GM23338 (cell line): ENCODE measurements at regions not wholly inside any gene's neighbourhood (a gene's known extent, or its start where the extent isn't known, plus 50 kb on each side); places are given as distances from the start of the nearest gene placed in this dataset.

Source experiments
- ATAC-seq: fragments of 200-7000 bp; cut with Tn5 transposase; 3 replicates; pipeline ENCODE4 v1.9.1; 2020
- DNase-seq: peaks from one replicate; pipeline ENCODE4 v3.0.0-alpha.2; 2015; ENCODE audit warnings: low spot score
- H2AFZ ChIP-seq: fragments of 200-600 bp; sonication (generic); 2 replicates; pipeline ENCODE4 v1.8.0; 2016; ENCODE audit warnings: antibody characterized with exemption, mild to moderate bottlenecking, moderate library complexity
- H3F3A ChIP-seq: fragments of 200-600 bp; sonication (generic); replicated peaks from 2 replicates; pipeline ENCODE4 v1.8.0; 2017; ENCODE audit warnings: antibody characterized with exemption, mixed run types, low read depth
- H3K27ac ChIP-seq: fragments of 200-600 bp; sonication (generic); 2 replicates; pipeline ENCODE4 v1.6.1; 2016; ENCODE audit warnings: low read depth
- H3K27me3 ChIP-seq: fragments of 200-600 bp; sonication (generic); 2 replicates; pipeline ENCODE4 v1.8.0; 2016; ENCODE audit warnings: mild to moderate bottlenecking, mixed run types, moderate library complexity; ENCODE audit not compliant: insufficient read depth
- H3K36me3 ChIP-seq: fragments of 200-600 bp; sonication (generic); 2 replicates; pipeline ENCODE4 v1.8.0; 2016; ENCODE audit warnings: mild to moderate bottlenecking; ENCODE audit not compliant: insufficient read depth
- H3K4me1 ChIP-seq: fragments of 200-600 bp; sonication (generic); 2 replicates; pipeline ENCODE4 v1.8.0; 2016; ENCODE audit warnings: mild to moderate bottlenecking, moderate library complexity; ENCODE audit not compliant: insufficient read depth
- H3K4me2 ChIP-seq: fragments of 200-600 bp; sonication (generic); 2 replicates; pipeline ENCODE4 v1.7.1; 2017; ENCODE audit warnings: mixed run types
- H3K4me3 ChIP-seq: fragments of 200-600 bp; sonication (generic); 2 replicates; pipeline ENCODE4 v1.6.1; 2016; ENCODE audit warnings: mixed run types
- H3K79me2 ChIP-seq: fragments of 200-600 bp; sonication (generic); replicated peaks from 2 replicates; pipeline ENCODE4 v1.8.0; 2017; ENCODE audit warnings: mild to moderate bottlenecking; ENCODE audit not compliant: insufficient read depth
- H3K9me2 ChIP-seq: fragments of 200-600 bp; sonication (generic); 2 replicates; pipeline ENCODE4 v1.8.0; 2017; ENCODE audit not compliant: insufficient read depth
- H4K20me1 ChIP-seq: fragments of 200-600 bp; sonication (generic); replicated peaks from 2 replicates; pipeline ENCODE4 v1.8.0; 2017; ENCODE audit warnings: mild to moderate bottlenecking; ENCODE audit not compliant: insufficient read depth
- H3K27ac Mint-ChIP-seq: 2 replicates; pipeline ENCODE4 v1.8.0; 2020; ENCODE audit warnings: inconsistent platforms, mild to moderate bottlenecking, moderate library complexity, mixed read lengths
- H3K27me3 Mint-ChIP-seq: 3 replicates; pipeline ENCODE4 v1.8.0; 2022; ENCODE audit warnings: low read depth, mild to moderate bottlenecking, moderate library complexity, mixed read lengths, inconsistent platforms; ENCODE audit not compliant: insufficient read depth, poor library complexity
- H3K36me3 Mint-ChIP-seq: 3 replicates; pipeline ENCODE4 v1.8.0; 2021; ENCODE audit warnings: low read depth, mild to moderate bottlenecking, inconsistent platforms, moderate library complexity, mixed read lengths
- H3K4me1 Mint-ChIP-seq: 3 replicates; pipeline ENCODE4 v1.8.0; 2020; ENCODE audit warnings: mild to moderate bottlenecking, inconsistent platforms, mixed read lengths
- H3K4me3 Mint-ChIP-seq: 3 replicates; pipeline ENCODE4 v1.8.0; 2021; ENCODE audit warnings: moderate library complexity, mild to moderate bottlenecking, inconsistent platforms, mixed read lengths
- H3K9me3 Mint-ChIP-seq: 3 replicates; pipeline ENCODE4 v1.8.0; 2020; ENCODE audit warnings: moderate library complexity, mild to moderate bottlenecking, inconsistent platforms, mixed read lengths
- CREB1 ChIP-seq: fragments of 250-450 bp; sonication (Bioruptor Pico); IDR thresholded peaks from 2 replicates; pipeline ENCODE4 v1.5.0; 2020; ENCODE audit warnings: low read depth, mild to moderate bottlenecking, moderate library complexity
- EZH2 ChIP-seq: fragments of 200-600 bp; sonication (generic); IDR thresholded peaks from one replicate; pipeline ENCODE4 v1.8.0; 2017; ENCODE audit warnings: antibody characterized with exemption, mild to moderate bottlenecking, low read depth; ENCODE audit not compliant: unreplicated experiment
- EZH2phosphoT487 ChIP-seq: fragments of 200-600 bp; sonication (generic); IDR thresholded peaks from one replicate; pipeline ENCODE4 v1.8.1; 2018; ENCODE audit warnings: antibody characterized with exemption; ENCODE audit not compliant: unreplicated experiment
- NANOG ChIP-seq: IDR thresholded peaks from 2 replicates; pipeline ENCODE4 v1.6.1; 2016; ENCODE audit warnings: antibody characterized with exemption, borderline replicate concordance
- POLR2AphosphoS5 ChIP-seq: IDR thresholded peaks from 2 replicates; pipeline ENCODE4 v1.6.1; 2016; ENCODE audit warnings: antibody characterized with exemption, low read depth
- STAT1 ChIP-seq: IDR thresholded peaks from one replicate; pipeline ENCODE4 v1.6.1; 2016; ENCODE audit warnings: antibody characterized with exemption; ENCODE audit not compliant: unreplicated experiment
- ZNF114 ChIP-seq: fragments of 250-450 bp; sonication (Bioruptor Pico); IDR thresholded peaks from 2 replicates; pipeline ENCODE4 v1.5.0; 2020; ENCODE audit warnings: mild to moderate bottlenecking, moderate library complexity
- ZNF331 ChIP-seq: fragments of 250-450 bp; sonication (Bioruptor Pico); IDR thresholded peaks from 2 replicates; pipeline ENCODE4 v1.5.0; 2020; ENCODE audit warnings: low read depth, mild to moderate bottlenecking, moderate library complexity
- TF ChIP-seq, protein P1 (sequence below), 2 experiments: fragments of 200-600 bp in 1 of 2; sonication (generic) in 1 of 2; conservative IDR thresholded peaks; 2 replicates each; pipeline versions ENCODE4 v1.5.1 to v1.6.1; 2016 to 2017; ENCODE audit warnings: antibody characterized with exemption in 2 of 2, low read depth in 2 of 2, mild to moderate bottlenecking in 2 of 2, moderate library complexity in 1 of 2
- TF ChIP-seq, protein P2 (sequence below): fragments of 250-450 bp; sonication (Bioruptor Pico); IDR thresholded peaks from 2 replicates; pipeline ENCODE4 v1.5.0; 2020; ENCODE audit warnings: mild to moderate bottlenecking, moderate library complexity
- TF ChIP-seq, protein P3 (sequence below): IDR thresholded peaks from one replicate; pipeline ENCODE4 v1.6.1; 2018; ENCODE audit warnings: antibody characterized with exemption; ENCODE audit not compliant: unreplicated experiment

DNA sequence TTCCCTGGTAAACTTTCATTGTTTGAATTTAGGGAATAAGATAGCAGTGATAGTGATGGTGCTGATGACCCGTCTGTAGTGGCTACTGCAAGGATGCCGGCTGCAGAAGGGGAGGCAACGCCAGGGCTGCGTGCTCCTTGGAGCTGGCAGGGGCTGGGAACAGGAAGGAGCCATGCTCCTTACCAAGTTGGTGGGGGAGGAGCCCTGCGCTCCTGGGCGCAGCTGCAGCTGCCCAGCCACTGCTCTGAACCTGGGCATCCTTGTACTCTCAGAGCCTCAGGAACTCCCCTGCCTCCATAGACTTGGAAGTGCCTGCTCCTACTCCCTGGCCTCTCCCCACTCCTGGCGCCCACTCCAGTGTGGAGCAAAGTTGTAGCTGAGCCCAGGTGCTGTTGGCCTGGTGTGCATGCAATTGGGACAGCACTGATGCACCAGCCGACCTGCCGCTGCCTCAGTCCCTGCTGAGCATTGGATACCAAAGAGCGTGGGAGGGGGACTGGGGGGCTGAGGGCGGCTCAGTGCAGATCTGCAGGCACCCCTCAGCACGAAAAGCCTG is 585.1 kb upstream of the FAM174A start:
- TF ChIP-seq ZNF331 = no peak
- TF ChIP-seq STAT1 = no peak
- DNase-seq (no peak), ATAC-seq (no peak)
- Mint-ChIP-seq H3K27me3 (peaks cover 1% of the 10 kb centered on the region), H3K9me3 (no peaks in the 10 kb centered on the region), H3K4me3 (no peak overlapping the region), H3K4me1 (no peaks in the 10 kb centered on the region), H3K27ac (no peak overlapping the region), H3K36me3 (no peaks in the 10 kb centered on the region)
- H3K4me1 ChIP-seq = no peaks in the 10 kb centered on the region
- H2AFZ ChIP-seq = no peak overlapping the region
- no peak overlapping the region for H3K27ac ChIP-seq
- H3K9me2 ChIP-seq = peaks cover 9% of the 10 kb centered on the region; the same call in 1 of the 2 replicates
- no peaks in the 10 kb centered on the region for H3K27me3 ChIP-seq
- H3K79me2 ChIP-seq = no peaks in the 10 kb centered on the region
- H3F3A ChIP-seq = no peaks in the 10 kb centered on the region
- H3K4me3 ChIP-seq = no peak overlapping the region
- H4K20me1 ChIP-seq = no peaks in the 10 kb centered on the region
- H3K36me3 ChIP-seq = no peaks in the 10 kb centered on the region
- H3K4me2 ChIP-seq = no peak overlapping the region

DNA sequence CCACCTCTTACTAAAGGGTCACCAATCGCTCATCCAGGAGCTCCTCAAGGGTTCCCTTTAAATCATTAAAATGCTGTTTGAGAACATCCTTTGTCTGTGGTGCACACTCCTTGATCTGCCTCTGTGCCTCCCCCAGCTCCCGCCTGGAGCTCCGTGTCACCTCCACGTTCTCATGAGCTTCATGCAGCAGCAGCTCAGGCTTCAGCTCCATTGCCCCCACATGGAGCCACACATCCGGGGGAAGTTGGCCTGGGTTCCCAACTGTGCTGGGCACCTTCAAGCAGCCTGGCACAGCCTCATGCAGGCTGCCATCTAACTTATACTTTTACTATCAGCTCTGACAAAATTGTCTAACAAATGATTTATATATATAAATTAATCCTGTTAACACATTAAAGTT is 585.8 kb upstream of the FAM174A start:
- H3K4me2 ChIP-seq = no peak overlapping the region
- no peaks in the 10 kb centered on the region for H3F3A ChIP-seq
- H3K79me2 ChIP-seq = no peaks in the 10 kb centered on the region
- Mint-ChIP-seq H3K27ac (no peak overlapping the region), H3K4me3 (no peak overlapping the region), H3K4me1 (no peaks in the 10 kb centered on the region), H3K9me3 (no peaks in the 10 kb centered on the region), H3K27me3 (no peaks in the 10 kb centered on the region), H3K36me3 (no peaks in the 10 kb centered on the region)
- H4K20me1 ChIP-seq = no peaks in the 10 kb centered on the region
- H3K27me3 ChIP-seq = no peaks in the 10 kb centered on the region
- peaks cover 9% of the 10 kb centered on the region; the same call in 1 of the 2 replicates for H3K9me2 ChIP-seq
- no peak overlapping the region for H3K27ac ChIP-seq
- no peaks in the 10 kb centered on the region for H3K4me1 ChIP-seq
- DNase-seq (no peak), ATAC-seq (no peak)
- H3K36me3 ChIP-seq = no peaks in the 10 kb centered on the region
- no peak overlapping the region for H2AFZ ChIP-seq
- H3K4me3 ChIP-seq = no peak overlapping the region
- TF ChIP-seq ZNF114 (CRISPR knock-in tag) = no peak
- no peak for TF ChIP-seq ZNF331
- TF ChIP-seq, protein P1, sequence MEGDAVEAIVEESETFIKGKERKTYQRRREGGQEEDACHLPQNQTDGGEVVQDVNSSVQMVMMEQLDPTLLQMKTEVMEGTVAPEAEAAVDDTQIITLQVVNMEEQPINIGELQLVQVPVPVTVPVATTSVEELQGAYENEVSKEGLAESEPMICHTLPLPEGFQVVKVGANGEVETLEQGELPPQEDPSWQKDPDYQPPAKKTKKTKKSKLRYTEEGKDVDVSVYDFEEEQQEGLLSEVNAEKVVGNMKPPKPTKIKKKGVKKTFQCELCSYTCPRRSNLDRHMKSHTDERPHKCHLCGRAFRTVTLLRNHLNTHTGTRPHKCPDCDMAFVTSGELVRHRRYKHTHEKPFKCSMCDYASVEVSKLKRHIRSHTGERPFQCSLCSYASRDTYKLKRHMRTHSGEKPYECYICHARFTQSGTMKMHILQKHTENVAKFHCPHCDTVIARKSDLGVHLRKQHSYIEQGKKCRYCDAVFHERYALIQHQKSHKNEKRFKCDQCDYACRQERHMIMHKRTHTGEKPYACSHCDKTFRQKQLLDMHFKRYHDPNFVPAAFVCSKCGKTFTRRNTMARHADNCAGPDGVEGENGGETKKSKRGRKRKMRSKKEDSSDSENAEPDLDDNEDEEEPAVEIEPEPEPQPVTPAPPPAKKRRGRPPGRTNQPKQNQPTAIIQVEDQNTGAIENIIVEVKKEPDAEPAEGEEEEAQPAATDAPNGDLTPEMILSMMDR (conservative IDR thresholded peaks at IDR 0.05; ENCODE audit: low read depth in 2 of 2) = no peak
- TF ChIP-seq, protein P2, sequence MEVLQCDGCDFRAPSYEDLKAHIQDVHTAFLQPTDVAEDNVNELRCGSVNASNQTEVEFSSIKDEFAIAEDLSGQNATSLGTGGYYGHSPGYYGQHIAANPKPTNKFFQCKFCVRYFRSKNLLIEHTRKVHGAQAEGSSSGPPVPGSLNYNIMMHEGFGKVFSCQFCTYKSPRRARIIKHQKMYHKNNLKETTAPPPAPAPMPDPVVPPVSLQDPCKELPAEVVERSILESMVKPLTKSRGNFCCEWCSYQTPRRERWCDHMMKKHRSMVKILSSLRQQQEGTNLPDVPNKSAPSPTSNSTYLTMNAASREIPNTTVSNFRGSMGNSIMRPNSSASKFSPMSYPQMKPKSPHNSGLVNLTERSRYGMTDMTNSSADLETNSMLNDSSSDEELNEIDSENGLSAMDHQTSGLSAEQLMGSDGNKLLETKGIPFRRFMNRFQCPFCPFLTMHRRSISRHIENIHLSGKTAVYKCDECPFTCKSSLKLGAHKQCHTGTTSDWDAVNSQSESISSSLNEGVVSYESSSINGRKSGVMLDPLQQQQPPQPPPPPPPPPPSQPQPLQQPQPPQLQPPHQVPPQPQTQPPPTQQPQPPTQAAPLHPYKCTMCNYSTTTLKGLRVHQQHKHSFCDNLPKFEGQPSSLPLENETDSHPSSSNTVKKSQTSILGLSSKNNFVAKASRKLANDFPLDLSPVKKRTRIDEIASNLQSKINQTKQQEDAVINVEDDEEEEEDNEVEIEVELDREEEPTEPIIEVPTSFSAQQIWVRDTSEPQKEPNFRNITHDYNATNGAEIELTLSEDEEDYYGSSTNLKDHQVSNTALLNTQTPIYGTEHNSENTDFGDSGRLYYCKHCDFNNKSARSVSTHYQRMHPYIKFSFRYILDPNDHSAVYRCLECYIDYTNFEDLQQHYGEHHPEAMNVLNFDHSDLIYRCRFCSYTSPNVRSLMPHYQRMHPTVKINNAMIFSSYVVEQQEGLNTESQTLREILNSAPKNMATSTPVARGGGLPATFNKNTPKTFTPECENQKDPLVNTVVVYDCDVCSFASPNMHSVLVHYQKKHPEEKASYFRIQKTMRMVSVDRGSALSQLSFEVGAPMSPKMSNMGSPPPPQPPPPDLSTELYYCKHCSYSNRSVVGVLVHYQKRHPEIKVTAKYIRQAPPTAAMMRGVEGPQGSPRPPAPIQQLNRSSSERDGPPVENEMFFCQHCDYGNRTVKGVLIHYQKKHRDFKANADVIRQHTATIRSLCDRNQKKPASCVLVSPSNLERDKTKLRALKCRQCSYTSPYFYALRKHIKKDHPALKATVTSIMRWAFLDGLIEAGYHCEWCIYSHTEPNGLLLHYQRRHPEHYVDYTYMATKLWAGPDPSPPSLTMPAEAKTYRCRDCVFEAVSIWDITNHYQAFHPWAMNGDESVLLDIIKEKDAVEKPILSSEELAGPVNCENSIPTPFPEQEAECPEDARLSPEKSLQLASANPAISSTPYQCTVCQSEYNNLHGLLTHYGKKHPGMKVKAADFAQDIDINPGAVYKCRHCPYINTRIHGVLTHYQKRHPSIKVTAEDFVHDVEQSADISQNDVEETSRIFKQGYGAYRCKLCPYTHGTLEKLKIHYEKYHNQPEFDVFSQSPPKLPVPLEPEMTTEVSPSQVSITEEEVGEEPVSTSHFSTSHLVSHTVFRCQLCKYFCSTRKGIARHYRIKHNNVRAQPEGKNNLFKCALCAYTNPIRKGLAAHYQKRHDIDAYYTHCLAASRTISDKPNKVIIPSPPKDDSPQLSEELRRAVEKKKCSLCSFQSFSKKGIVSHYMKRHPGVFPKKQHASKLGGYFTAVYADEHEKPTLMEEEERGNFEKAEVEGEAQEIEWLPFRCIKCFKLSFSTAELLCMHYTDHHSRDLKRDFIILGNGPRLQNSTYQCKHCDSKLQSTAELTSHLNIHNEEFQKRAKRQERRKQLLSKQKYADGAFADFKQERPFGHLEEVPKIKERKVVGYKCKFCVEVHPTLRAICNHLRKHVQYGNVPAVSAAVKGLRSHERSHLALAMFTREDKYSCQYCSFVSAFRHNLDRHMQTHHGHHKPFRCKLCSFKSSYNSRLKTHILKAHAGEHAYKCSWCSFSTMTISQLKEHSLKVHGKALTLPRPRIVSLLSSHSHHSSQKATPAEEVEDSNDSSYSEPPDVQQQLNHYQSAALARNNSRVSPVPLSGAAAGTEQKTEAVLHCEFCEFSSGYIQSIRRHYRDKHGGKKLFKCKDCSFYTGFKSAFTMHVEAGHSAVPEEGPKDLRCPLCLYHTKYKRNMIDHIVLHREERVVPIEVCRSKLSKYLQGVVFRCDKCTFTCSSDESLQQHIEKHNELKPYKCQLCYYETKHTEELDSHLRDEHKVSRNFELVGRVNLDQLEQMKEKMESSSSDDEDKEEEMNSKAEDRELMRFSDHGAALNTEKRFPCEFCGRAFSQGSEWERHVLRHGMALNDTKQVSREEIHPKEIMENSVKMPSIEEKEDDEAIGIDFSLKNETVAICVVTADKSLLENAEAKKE (CRISPR knock-in tag) = no peak
- TF ChIP-seq CREB1 (CRISPR knock-in tag) = no peak
- no peak for TF ChIP-seq EZH2phosphoT487
- TF ChIP-seq EZH2 = no peak
- no peak for TF ChIP-seq NANOG
- TF ChIP-seq STAT1 = no peak
- TF ChIP-seq POLR2AphosphoS5 = no peak
- TF ChIP-seq, protein P3, sequence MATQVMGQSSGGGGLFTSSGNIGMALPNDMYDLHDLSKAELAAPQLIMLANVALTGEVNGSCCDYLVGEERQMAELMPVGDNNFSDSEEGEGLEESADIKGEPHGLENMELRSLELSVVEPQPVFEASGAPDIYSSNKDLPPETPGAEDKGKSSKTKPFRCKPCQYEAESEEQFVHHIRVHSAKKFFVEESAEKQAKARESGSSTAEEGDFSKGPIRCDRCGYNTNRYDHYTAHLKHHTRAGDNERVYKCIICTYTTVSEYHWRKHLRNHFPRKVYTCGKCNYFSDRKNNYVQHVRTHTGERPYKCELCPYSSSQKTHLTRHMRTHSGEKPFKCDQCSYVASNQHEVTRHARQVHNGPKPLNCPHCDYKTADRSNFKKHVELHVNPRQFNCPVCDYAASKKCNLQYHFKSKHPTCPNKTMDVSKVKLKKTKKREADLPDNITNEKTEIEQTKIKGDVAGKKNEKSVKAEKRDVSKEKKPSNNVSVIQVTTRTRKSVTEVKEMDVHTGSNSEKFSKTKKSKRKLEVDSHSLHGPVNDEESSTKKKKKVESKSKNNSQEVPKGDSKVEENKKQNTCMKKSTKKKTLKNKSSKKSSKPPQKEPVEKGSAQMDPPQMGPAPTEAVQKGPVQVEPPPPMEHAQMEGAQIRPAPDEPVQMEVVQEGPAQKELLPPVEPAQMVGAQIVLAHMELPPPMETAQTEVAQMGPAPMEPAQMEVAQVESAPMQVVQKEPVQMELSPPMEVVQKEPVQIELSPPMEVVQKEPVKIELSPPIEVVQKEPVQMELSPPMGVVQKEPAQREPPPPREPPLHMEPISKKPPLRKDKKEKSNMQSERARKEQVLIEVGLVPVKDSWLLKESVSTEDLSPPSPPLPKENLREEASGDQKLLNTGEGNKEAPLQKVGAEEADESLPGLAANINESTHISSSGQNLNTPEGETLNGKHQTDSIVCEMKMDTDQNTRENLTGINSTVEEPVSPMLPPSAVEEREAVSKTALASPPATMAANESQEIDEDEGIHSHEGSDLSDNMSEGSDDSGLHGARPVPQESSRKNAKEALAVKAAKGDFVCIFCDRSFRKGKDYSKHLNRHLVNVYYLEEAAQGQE = no peak
